Common myeloid progenitor, CD34-positive (primary cell): ENCODE measurements at regions not wholly inside any gene's neighbourhood (a gene's known extent, or its start where the extent isn't known, plus 50 kb on each side); places are given as distances from the start of the nearest gene placed in this dataset.

Source experiments
- CTCF ChIA-PET: fragments of 350-600 bp; sonication (Branson Sonifier 250); formaldehyde crosslinking; loops from one replicate; lab custom pipeline; 2021; ENCODE audit warnings: antibody characterized with exemption; lab: Charles Lee
- POLR2A ChIA-PET: fragments of 350-600 bp; sonication (Branson Sonifier 250); formaldehyde crosslinking; loops from one replicate; lab custom pipeline; 2021; ENCODE audit warnings: antibody characterized with exemption; lab: Charles Lee
- DNase-seq, 3 donors: peaks; one replicate each; pipeline versions ENCODE4 v3.0.0 to v3.0.0-alpha.2; 2013
- H3K27ac ChIP-seq, 2 experiments: 1 replicate in 1 of 2; 2 replicates in 1 of 2; pipeline ENCODE4 v1.7.0; 2013; ENCODE audit warnings: inconsistent platforms in 2 of 2, low read length in 2 of 2, mild to moderate bottlenecking in 2 of 2, low read depth in 1 of 2, moderate library complexity in 1 of 2; ENCODE audit not compliant: severe bottlenecking in 2 of 2, insufficient read depth in 1 of 2, poor library complexity in 1 of 2
- H3K27me3 ChIP-seq, 5 experiments: replicated peaks in 2 of 5; 1 replicate in 3 of 5; 2 replicates in 2 of 5; pipeline versions ENCODE4 v1.6.1 to v1.7.0; 2013; ENCODE audit warnings: low read length in 4 of 5, mild to moderate bottlenecking in 2 of 5, moderate library complexity in 2 of 5, inconsistent platforms in 1 of 5; ENCODE audit not compliant: insufficient read depth in 5 of 5, control insufficient read depth in 4 of 5
- H3K36me3 ChIP-seq, 4 experiments: 1 replicate in 2 of 4; 2 replicates in 2 of 4; pipeline versions ENCODE4 v1.6.1 to v1.7.0; 2013; ENCODE audit warnings: low read length in 3 of 4, control low read depth in 1 of 4, mild to moderate bottlenecking in 1 of 4; ENCODE audit not compliant: control insufficient read depth in 4 of 4, insufficient read depth in 4 of 4
- H3K4me1 ChIP-seq, 4 experiments: 1 replicate in 3 of 4; 2 replicates in 1 of 4; pipeline versions ENCODE4 v1.6.1 to v1.7.1; 2013; ENCODE audit warnings: low read length in 3 of 4, mild to moderate bottlenecking in 3 of 4, control low read depth in 1 of 4, inconsistent platforms in 1 of 4, moderate library complexity in 1 of 4; ENCODE audit not compliant: control insufficient read depth in 4 of 4, insufficient read depth in 4 of 4; ENCODE audit errors: control extremely low read depth in 1 of 4
- H3K4me3 ChIP-seq, 7 experiments: 1 replicate in 4 of 7; 2 replicates in 3 of 7; pipeline versions ENCODE4 v1.5.1 to v1.7.0; 2013; ENCODE audit warnings: mild to moderate bottlenecking in 7 of 7, low read length in 6 of 7, moderate library complexity in 6 of 7, inconsistent platforms in 2 of 7, low read depth in 2 of 7, control low read depth in 1 of 7; ENCODE audit not compliant: insufficient read depth in 4 of 7, control insufficient read depth in 1 of 7; ENCODE audit errors: extremely low read depth in 1 of 7
- H3K9me3 ChIP-seq, 5 experiments: 1 replicate in 4 of 5; 2 replicates in 1 of 5; pipeline versions ENCODE4 v1.6.1 to v1.7.1; 2013; ENCODE audit warnings: low read length in 4 of 5, mild to moderate bottlenecking in 2 of 5, inconsistent platforms in 1 of 5, low read depth in 1 of 5, moderate library complexity in 1 of 5; ENCODE audit not compliant: control insufficient read depth in 4 of 5, insufficient read depth in 2 of 5; ENCODE audit errors: control extremely low read depth in 1 of 5
- WGBS: methylation state at CpG from one replicate; pipeline ENCODE4 v1.1.5; 2013; ENCODE audit not compliant: insufficient coverage; 5-methylcytosine and 5-hydroxymethylcytosine counted together

GRCh38 chr4:175147233-175147632 lies 229.1 kb downstream of the ADAM29 start:
- Histone ChIP-seq H3K9me3 (peaks cover 0 to 3% (median 0%) of the 10 kb centered on the region in 5 experiments), H3K36me3 (no peaks in the 10 kb centered on the region), H3K4me3 (no peak overlapping the region), H3K27ac (no peak overlapping the region), H3K4me1 (no peaks in the 10 kb centered on the region), H3K27me3 (no peaks in the 10 kb centered on the region)
- DNase-seq = no peak
- ChIA-PET POLR2A (interaction anchor here (0.6 kb wide), 1 partner anchor 13 kb away, joined by 3 read pairs; no protein-coding TSS in a partner anchor), CTCF (no interaction called here)
- 94% methylated on average over 10 of the region's 12 CpGs for WGBS

GRCh38 chr4:175166020-175166419 lies 247.9 kb downstream of the ADAM29 start:
- DNase-seq = no peak
- Histone ChIP-seq H3K36me3 (no peaks in the 10 kb centered on the region), H3K9me3 (no peaks in the 10 kb centered on the region), H3K27me3 (no peaks in the 10 kb centered on the region), H3K4me1 (no peaks in the 10 kb centered on the region), H3K4me3 (no peak overlapping the region), H3K27ac (no peak overlapping the region)
- ChIA-PET POLR2A (no interaction called here), CTCF (no interaction called here)
- 100% methylated on average over 1 of the region's 2 CpGs for WGBS

DNA sequence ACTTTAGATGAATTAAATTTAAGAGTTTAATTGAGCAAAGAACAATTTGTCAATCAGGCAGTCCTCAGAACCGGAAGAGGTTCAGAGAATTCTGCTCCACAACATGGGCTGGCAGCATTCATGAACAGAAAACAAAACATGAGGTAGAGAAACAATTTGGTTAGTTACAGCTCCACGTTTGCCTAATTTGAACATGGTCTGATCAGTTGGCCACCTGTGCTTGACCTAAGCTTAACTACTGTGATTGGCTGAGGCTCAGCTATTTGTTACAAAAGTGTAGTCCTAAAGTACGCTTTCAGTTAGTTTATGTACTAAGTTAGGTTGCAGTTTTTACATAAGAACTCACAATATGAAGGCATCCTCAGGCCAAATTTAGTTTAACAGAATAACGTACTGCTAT lies 258.6 kb downstream of the ADAM29 start:
- Histone ChIP-seq H3K9me3 (no peaks in the 10 kb centered on the region), H3K4me3 (no peak overlapping the region), H3K36me3 (no peaks in the 10 kb centered on the region), H3K4me1 (no peaks in the 10 kb centered on the region), H3K27ac (no peak overlapping the region), H3K27me3 (no peaks in the 10 kb centered on the region)
- ChIA-PET POLR2A (no interaction called here), CTCF (no interaction called here)
- 84% methylated on average over 2 of the region's 4 CpGs for WGBS
- DNase-seq = no peak

- Histone ChIP-seq H3K4me1 (no peaks in the 10 kb centered on the region), H3K4me3 (no peak overlapping the region), H3K27me3 (no peaks in the 10 kb centered on the region), H3K36me3 (no peaks in the 10 kb centered on the region), H3K27ac (no peak overlapping the region), H3K9me3 (no peaks in the 10 kb centered on the region)
- ChIA-PET CTCF (no interaction called here), POLR2A (no interaction called here)
- DNase-seq = no peak
- no CpG with 5 or more reads among the region's 3 CpGs for WGBS
Measured at GRCh38 chr4:175190654-175191053, 272.5 kb downstream of the ADAM29 start.

GRCh38 chr4:175198056-175198455 lies 279.9 kb downstream of the ADAM29 start:
- Histone ChIP-seq H3K9me3 (no peaks in the 10 kb centered on the region), H3K27ac (no peak overlapping the region), H3K4me3 (no peak overlapping the region), H3K36me3 (no peaks in the 10 kb centered on the region), H3K27me3 (no peaks in the 10 kb centered on the region), H3K4me1 (no peaks in the 10 kb centered on the region)
- no peak for DNase-seq
- ChIA-PET CTCF (no interaction called here), POLR2A (no interaction called here)
- WGBS = no CpG with 5 or more reads among the region's 1 CpG

- Histone ChIP-seq H3K27me3 (no peaks in the 10 kb centered on the region), H3K4me3 (no peak overlapping the region), H3K27ac (no peak overlapping the region), H3K9me3 (peaks cover 2 to 27% (median 12%) of the 10 kb centered on the region in 5 experiments), H3K36me3 (no peaks in the 10 kb centered on the region), H3K4me1 (no peaks in the 10 kb centered on the region)
- no peak for DNase-seq
- ChIA-PET POLR2A (no interaction called here), CTCF (no interaction called here)
- 82% methylated on average over 2 of the region's 8 CpGs for WGBS
Measured at GRCh38 chr4:175215208-175215607, 297.1 kb downstream of the ADAM29 start.

DNA sequence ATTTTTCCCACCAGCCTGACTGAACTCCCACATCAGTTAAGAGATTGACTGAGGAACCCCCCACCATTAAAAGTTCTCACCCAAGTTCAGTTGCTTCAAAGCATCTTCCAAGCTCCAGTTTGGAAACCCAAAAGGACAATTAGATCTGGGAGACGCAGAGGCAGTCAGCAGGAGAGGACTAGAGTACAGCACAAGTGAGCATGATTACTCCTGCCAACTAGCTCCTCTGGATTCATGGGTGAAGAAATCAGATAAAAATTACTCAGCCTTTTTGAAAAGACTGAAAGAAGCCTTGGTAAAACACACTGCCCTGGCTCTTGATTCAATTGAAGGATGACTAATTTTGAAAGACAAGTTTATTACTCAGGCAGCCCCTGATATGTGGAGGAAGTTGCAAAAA lies 297.5 kb downstream of the ADAM29 start:
- CTCF ChIA-PET = no interaction called here

More for the DNA sequence above, 297.5 kb downstream of the ADAM29 start:
- Histone ChIP-seq H3K36me3 (no peaks in the 10 kb centered on the region), H3K9me3 (peaks cover 2 to 27% (median 12%) of the 10 kb centered on the region in 5 experiments), H3K4me1 (no peaks in the 10 kb centered on the region), H3K4me3 (no peak overlapping the region), H3K27ac (no peak overlapping the region), H3K27me3 (no peaks in the 10 kb centered on the region)
- WGBS = 100% methylated on average over 1 of the region's 1 CpG
- no peak for DNase-seq
- POLR2A ChIA-PET = no interaction called here
